HUES48 (cell line): ENCODE measurements at regions not wholly inside any gene's neighbourhood (a gene's known extent, or its start where the extent isn't known, plus 50 kb on each side); places are given as distances from the start of the nearest gene placed in this dataset.
"Not testable (repeated sequence)": the region's sequence is repeated elsewhere in the genome, so short reads cannot be mapped to it uniquely, and the experiment has no call there.

ENCODE experiments used
- H3K27ac ChIP-seq: one replicate; pipeline ENCODE4 v1.7.0; 2013; ENCODE audit warnings: low read depth, low read length, inconsistent platforms
- H3K27me3 ChIP-seq: 2 replicates; pipeline ENCODE4 v1.6.1; 2013; ENCODE audit warnings: mild to moderate bottlenecking, low read length; ENCODE audit not compliant: control insufficient read depth, insufficient read depth
- H3K36me3 ChIP-seq: 2 replicates; pipeline ENCODE4 v1.6.1; 2013; ENCODE audit warnings: low read length; ENCODE audit not compliant: control insufficient read depth, insufficient read depth
- H3K4me1 ChIP-seq: 2 replicates; pipeline ENCODE4 v1.6.1; 2013; ENCODE audit warnings: mild to moderate bottlenecking, low read length; ENCODE audit not compliant: control insufficient read depth, insufficient read depth
- H3K4me3 ChIP-seq: 2 replicates; pipeline ENCODE4 v1.5.1; 2013; ENCODE audit warnings: mild to moderate bottlenecking, low read depth, low read length
- H3K9ac ChIP-seq: 2 replicates; pipeline ENCODE4 v1.6.1; 2013; ENCODE audit warnings: mild to moderate bottlenecking, low read depth, low read length, moderate library complexity
- H3K9me3 ChIP-seq: 2 replicates; pipeline ENCODE4 v1.6.1; 2013; ENCODE audit warnings: low read length; ENCODE audit not compliant: control insufficient read depth, insufficient read depth

DNA sequence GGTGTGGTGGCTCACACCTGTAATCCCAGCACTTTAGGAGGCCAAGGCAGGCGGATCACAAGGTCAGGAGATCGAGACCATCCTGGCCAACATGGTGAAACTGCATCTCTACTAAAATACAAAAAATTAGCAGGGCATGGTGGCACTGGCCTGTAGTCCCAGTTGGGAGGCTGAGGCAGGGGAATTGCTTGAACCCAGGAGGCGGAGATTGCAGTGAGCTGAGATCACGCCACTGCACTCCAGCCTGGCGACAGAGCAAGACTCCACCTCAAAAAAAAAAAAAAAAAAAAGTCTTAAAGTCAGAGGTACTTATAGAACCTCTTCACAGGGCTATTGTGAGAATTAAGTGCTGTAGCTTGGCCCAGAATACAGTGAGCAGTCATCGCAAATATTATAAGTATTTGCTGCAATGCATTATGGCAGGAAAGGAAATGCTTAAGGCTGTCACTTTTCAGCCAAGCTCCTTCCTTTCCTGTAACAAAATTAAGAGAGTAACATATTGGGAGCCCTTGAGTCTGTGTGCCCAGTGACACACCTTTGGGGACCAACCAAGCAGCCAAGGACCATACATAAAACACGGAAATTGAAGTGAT, 110.9 kb upstream of the HAND1 start:
- not testable (repeated sequence) for H3K27me3 ChIP-seq, H3K4me1 ChIP-seq

DNA sequence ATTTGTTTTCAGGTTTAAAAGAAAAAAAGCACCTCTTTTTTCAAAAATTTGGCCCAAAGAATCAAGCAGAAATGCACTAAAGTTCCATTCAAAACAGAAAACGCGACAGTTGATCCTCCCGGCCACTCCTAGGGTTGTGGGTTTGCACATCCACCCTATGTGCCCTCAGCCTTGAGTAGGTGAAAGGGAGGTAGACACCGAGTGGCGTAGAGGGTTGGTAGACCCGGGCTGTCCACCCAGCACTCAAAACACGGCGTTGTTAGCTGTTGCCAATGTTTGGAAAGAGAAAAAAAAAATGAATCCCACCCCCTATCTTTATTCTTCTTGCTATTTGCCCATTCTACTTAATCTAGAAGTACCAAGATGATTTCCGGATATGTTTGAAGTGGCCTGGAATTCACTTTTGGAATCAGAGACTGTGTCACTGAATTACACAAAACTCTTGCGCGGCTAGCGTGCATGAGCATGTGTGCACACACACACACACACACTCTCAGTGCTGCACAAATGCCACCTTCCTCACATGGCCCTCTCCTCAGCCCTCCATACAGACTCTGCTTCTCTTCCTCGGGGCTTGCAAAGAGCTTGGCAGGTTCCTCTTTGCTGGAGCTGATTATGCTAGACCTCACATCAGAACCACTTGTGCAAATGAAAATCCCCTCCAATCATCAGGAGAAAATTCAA, 110.2 kb upstream of the HAND1 start:
- no peaks in the 10 kb centered on the region for H3K27me3 ChIP-seq
- H3K9ac ChIP-seq: no peak overlapping the region
- no peak overlapping the region for H3K4me3 ChIP-seq
- no peaks in the 10 kb centered on the region for H3K9me3 ChIP-seq
- no peaks in the 10 kb centered on the region for H3K4me1 ChIP-seq
- H3K27ac ChIP-seq: no peak overlapping the region
- no peaks in the 10 kb centered on the region for H3K36me3 ChIP-seq

More for the DNA sequence above, 110.9 kb upstream of the HAND1 start:
- not testable (repeated sequence) for H3K9me3 ChIP-seq, H3K36me3 ChIP-seq, H3K9ac ChIP-seq, H3K27ac ChIP-seq, H3K4me3 ChIP-seq

DNA sequence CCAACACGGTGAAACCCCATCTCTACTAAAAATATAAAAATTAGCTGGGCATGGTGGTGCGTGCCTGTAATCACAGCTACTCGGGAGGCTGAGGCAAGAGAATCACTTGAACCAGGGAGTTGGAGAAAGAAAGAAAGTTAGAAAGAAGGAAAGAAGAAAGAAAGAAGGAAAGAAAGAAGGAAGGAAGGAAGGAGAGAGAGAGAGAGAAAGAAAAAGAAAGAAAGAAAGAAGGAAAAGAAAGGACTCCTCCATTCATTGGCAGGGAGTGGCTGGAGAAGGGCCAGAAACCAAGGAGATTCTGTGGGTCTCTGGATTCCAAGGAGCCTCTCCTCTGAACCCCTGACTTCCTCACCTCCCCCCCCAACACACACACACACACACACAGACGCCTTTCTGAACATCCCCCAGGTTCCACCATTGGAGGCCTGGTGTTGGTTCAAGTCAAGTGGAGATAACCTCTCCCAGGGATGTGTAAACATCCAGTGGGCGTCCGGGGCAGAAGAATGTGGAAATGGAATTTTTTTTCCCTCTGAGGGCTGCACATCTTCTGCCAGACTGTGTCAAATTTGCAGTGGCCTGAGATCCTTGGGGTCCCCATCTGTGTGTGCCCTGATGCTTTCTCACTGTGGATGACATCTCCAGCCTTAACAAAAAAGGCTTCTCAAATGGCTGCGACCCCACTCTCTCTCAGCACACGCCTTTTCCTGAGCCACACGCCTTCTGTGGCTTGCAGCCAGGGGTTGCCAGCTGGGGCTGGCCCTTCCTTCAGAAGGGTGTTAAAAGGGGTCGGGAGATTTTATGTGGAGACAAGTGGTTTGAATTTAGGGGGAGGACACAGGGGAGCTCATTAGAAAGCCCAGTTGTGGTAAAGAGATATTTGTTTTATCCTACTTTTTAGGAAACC, 109.3 kb upstream of the HAND1 start:
- H3K27me3 ChIP-seq: no peaks in the 10 kb centered on the region
- no peaks in the 10 kb centered on the region for H3K9me3 ChIP-seq
- no peak overlapping the region for H3K4me3 ChIP-seq
- H3K36me3 ChIP-seq: no peaks in the 10 kb centered on the region
- no peaks in the 10 kb centered on the region for H3K4me1 ChIP-seq
- no peak overlapping the region for H3K9ac ChIP-seq
- no peak overlapping the region for H3K27ac ChIP-seq

DNA sequence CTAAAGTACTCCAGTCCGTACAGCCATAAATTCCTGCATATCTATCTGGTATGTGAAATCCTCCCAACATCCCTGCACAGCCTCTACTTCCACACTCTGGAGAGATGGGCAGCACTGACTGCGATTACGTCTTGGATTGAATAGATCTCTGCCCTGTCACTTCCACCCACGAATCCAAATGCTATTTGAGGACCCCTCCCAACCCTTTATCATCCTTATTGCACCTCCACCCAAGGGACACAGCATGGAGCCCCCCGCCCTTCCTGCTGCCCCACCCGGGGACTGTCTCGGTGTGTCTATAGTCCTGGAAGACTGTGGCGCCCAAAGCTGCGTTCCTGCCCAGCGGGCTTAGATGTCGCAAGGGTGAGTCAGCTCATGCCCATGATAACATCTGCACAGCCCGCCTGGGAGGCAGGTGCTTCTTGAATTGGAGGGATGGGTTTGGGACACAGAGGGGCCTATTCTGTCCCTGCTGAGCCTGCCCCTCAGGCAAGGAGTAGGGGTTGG, 105.7 kb upstream of the HAND1 start:
- Histone ChIP-seq H3K9ac (no peak overlapping the region), H3K4me1 (no peaks in the 10 kb centered on the region), H3K36me3 (no peaks in the 10 kb centered on the region), H3K9me3 (no peaks in the 10 kb centered on the region), H3K27me3 (no peaks in the 10 kb centered on the region), H3K4me3 (no peak overlapping the region), H3K27ac (no peak overlapping the region)

DNA sequence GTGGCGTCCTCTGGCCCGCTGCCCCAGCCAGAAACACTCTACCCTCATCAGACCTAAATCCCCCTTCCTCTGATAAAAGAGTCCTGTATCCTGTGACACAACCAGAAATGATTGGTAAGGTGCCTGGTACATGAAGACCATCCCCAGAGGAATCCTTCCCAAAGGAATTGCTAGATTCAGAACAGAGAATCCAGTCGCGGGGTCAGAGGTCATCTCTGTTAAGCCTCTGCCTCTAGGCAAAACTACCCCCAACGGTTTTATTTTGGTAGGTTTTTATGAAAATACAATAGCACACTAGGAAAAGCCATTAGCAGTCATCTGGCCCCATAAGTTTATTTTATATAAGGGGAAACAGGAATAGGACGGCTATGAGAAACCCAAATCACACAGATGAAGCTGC, 102.4 kb upstream of the HAND1 start:
- H3K27me3 ChIP-seq: no peaks in the 10 kb centered on the region
- H3K9ac ChIP-seq: no peak overlapping the region
- no peak overlapping the region for H3K27ac ChIP-seq
- no peak overlapping the region for H3K4me3 ChIP-seq
- no peaks in the 10 kb centered on the region for H3K36me3 ChIP-seq
- no peaks in the 10 kb centered on the region for H3K4me1 ChIP-seq
- no peaks in the 10 kb centered on the region for H3K9me3 ChIP-seq

GRCh38 chr5:154577416-154577815, 99.4 kb upstream of the HAND1 start:
- H3K9me3 ChIP-seq: no peaks in the 10 kb centered on the region
- no peak overlapping the region for H3K27ac ChIP-seq
- peaks cover 3% of the 10 kb centered on the region; the same call in 1 of the 2 replicates for H3K27me3 ChIP-seq
- no peak overlapping the region for H3K9ac ChIP-seq
- no peaks in the 10 kb centered on the region for H3K36me3 ChIP-seq
- no peak overlapping the region for H3K4me3 ChIP-seq
- H3K4me1 ChIP-seq: no peaks in the 10 kb centered on the region

DNA sequence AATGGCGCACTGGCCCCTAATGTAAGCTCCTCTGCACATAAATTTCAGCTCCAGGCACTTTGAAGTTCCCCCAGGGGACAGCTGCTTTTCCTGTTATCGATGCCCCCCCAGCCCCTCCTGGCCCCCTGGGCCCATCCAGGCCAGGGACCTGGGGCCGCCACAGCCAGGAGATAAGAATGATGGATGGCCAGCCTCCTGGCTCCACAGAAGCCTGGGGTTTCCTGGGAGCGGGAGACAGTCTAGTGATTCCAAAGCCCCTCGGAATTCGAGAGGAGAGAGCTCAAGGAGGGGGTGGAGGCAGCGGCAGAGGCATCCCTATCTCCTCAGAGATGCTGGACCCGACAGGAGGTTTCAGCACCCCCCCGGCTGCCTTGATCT, 98.4 kb upstream of the HAND1 start:
- H3K4me3 ChIP-seq: no peak overlapping the region
- H3K9ac ChIP-seq: no peak overlapping the region
- H3K36me3 ChIP-seq: no peaks in the 10 kb centered on the region
- H3K27me3 ChIP-seq: peaks cover 3% of the 10 kb centered on the region; the same call in 1 of the 2 replicates
- H3K9me3 ChIP-seq: no peaks in the 10 kb centered on the region
- H3K4me1 ChIP-seq: peaks cover 2% of the 10 kb centered on the region; the same call in 1 of the 2 replicates
- no peak overlapping the region for H3K27ac ChIP-seq

DNA sequence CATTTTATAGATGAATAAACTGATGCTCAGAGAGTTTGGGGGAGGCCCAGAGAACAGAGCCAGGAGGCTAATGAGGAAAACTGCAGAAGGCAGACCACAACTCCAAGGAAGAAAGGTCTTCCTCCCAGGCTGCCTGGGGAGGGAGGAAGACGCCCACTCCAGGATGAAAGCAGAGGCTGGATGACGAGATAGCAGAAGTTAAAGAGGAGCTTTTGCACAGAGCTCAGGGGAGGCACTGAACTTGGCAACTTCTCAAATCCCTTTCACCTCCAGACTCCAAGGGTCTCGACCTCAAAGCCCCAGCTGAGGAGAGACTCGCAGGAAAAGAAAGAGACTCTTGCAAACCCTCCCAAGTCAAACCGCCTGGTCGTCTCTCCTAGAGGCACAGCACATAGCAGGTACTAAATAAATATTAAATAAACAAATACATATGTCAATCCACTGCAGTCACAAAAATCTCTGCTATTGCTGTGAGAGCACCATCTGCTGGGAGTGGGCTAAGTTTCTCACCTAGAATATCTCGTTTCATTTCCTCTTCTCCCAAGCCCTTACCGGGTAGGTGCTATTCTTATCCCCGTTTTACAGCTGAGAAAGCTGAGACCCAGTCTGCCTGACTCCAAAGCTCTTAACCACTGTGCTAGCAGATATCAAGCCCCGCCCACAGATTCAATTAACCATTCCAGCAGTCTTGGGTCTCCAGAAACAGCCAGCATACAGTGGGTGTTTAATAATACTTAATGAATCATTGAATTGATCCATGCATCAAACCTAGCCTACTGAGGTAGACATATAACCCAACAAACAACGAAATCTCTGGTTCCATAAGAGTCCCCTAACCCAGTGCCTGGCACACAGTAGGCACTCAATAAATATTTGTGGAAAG, 97.8 kb upstream of the HAND1 start:
- Histone ChIP-seq H3K9me3 (no peaks in the 10 kb centered on the region), H3K27me3 (peaks cover 3% of the 10 kb centered on the region; the same call in 1 of the 2 replicates), H3K4me3 (no peak overlapping the region), H3K27ac (no peak overlapping the region), H3K36me3 (no peaks in the 10 kb centered on the region), H3K9ac (no peak overlapping the region), H3K4me1 (peaks cover 4% of the 10 kb centered on the region; the same call in 1 of the 2 replicates)

- Histone ChIP-seq H3K9ac (no peak overlapping the region), H3K27ac (no peak overlapping the region), H3K36me3 (no peaks in the 10 kb centered on the region), H3K9me3 (no peaks in the 10 kb centered on the region), H3K4me1 (peaks cover 4% of the 10 kb centered on the region; the same call in 1 of the 2 replicates), H3K27me3 (peaks cover 3% of the 10 kb centered on the region; the same call in 1 of the 2 replicates), H3K4me3 (no peak overlapping the region)
These were observed 95.0 kb upstream of the HAND1 start for GRCh38 chr5:154573011-154573410.

GRCh38 chr5:154571325-154572035, 93.5 kb upstream of the HAND1 start:
- no peaks in the 10 kb centered on the region for H3K9me3 ChIP-seq
- H3K9ac ChIP-seq: no peak overlapping the region
- no peaks in the 10 kb centered on the region for H3K36me3 ChIP-seq
- no peak overlapping the region for H3K27ac ChIP-seq
- H3K4me3 ChIP-seq: no peak overlapping the region
- peaks cover 4% of the 10 kb centered on the region; the same call in 1 of the 2 replicates for H3K4me1 ChIP-seq
- peaks cover 3% of the 10 kb centered on the region; the same call in 1 of the 2 replicates for H3K27me3 ChIP-seq
